GM19397 (cell line): ENCODE measurements at regions not wholly inside any gene's neighbourhood (a gene's known extent, or its start where the extent isn't known, plus 50 kb on each side); places are given as distances from the start of the nearest gene placed in this dataset.

Experiments
- ATAC-seq: cut with Tn5 transposase; IDR thresholded peaks from one replicate; pipeline ENCODE4 v1.9.1; 2021; ENCODE audit warnings: mild to moderate bottlenecking, moderate library complexity; ENCODE audit not compliant: unreplicated experiment

- no peak for ATAC-seq
These were observed 80.1 kb upstream of the PPP1R3A start for GRCh38 chr7:113998934-113999333.

GRCh38 chr7:113996405-113996804 is 77.6 kb upstream of the PPP1R3A start:
- ATAC-seq = no peak

GRCh38 chr7:113986216-113986615 is 67.4 kb upstream of the PPP1R3A start:
- ATAC-seq = no peak

GRCh38 chr7:113976508-113976907 is 57.7 kb upstream of the PPP1R3A start:
- ATAC-seq = no peak

GRCh38 chr7:113968713-113969112 is 49.9 kb upstream of the PPP1R3A start:
- no peak for ATAC-seq
